IPS-NIHi7 (cell line): ENCODE measurements at regions not wholly inside any gene's neighbourhood (a gene's known extent, or its start where the extent isn't known, plus 50 kb on each side); places are given as distances from the start of the nearest gene placed in this dataset.
A peak's percentile ranks its signal among the peaks of the same experiment; 100 is the strongest.
"Not testable (repeated sequence)": the region's sequence is repeated elsewhere in the genome, so short reads cannot be mapped to it uniquely, and the experiment has no call there.

Source experiments
- DNase-seq: peaks from one replicate; pipeline ENCODE4 v3.0.0; 2012; ENCODE audit warnings: mixed read lengths; ENCODE audit errors: extremely low spot score

DNA sequence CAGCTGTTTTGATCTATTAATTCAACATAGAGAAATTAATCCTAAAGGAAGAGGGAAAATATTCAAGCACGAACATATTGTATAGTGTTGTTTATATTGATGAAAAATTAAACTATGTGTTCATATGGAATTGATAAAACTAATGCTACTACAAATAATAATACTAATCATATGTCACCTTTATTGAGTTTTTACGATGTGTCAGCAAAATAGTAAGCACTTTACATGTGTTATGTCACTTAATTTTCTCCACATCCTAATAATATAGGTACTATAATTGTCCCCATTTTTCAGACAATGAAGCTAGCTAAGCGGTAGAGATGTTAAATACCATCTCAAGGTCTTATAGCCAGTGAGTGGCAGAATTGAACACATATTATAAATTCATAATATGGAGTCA, 2008.5 kb upstream of the WWC1 start:
- no peak for DNase-seq

DNA sequence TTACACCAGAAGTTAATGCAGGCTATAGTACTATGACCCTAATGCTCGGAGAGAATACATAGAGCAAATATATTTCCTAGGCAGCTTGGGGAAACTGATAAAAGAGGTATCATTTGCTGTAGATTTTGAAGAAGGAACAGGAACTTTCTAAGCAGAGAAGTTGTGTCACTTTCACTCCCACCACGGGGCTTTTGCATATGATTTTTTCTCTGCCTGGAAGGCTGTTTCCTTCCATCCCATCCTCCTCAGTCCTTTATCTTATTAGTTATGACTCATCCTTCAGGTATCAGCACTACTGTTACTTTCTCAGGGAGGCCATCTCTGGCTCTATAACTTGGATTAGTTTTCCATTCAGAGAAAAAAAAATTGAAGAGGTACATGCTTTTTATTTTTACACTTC, 2006.1 kb upstream of the WWC1 start:
- DNase-seq: peak; percentile 18

DNA sequence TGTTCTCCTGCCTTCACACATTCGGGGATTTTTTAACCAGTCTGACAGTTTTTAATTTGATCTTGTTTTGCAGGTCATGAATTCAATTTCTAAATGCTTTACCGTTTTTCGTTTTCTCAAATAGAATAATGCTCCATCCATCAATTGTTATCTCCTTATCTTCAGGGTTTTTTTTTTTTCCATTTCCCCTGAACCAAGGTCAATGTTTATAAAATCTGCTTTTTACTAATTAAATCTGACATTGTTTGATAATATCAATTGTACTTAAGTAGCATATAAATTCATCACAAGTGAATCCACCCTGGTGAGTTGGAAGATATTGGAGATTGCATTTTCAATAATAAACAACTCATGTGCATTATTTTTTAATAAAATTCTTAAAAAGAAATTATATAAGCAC, 2004.6 kb upstream of the WWC1 start:
- no peak for DNase-seq

DNA sequence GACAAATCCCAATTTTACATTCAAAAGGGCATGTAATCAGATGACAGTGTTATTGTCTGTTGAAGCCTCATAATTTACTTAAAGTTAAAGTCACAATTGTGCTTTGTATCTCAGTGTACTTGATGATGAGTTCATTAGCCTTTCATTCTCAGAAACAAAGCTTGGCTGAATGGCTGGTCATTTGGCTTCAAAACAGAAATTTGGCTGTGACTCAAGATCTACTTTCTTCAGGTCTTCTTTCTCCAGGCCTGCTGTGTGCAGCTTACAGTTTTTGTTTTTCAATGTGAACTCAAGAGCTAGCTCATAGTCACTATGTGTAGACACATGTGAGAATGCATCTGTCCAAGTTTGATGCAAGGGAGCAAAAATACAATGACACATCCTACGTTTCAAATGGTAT, 2003.6 kb upstream of the WWC1 start:
- DNase-seq: no peak

DNA sequence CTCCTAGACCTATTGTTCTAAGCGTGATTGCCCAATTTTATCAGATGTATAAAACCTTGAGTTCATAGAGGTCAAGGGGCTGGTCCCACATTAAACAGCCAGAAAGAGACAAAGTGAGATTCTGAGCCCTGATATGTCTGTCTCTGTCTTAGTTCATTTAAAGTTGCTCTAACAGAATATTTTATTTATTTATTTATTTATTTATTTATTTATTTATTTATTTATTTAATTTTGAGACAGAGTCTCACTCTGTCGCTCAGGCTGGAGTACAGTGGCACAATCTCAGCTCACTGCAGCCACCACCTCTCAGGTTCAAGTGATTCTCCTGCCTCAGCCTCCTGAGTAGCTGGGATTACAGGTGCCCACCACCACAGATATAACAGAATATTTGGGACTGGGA, 1999.6 kb upstream of the WWC1 start:
- not testable (repeated sequence) for DNase-seq

DNA sequence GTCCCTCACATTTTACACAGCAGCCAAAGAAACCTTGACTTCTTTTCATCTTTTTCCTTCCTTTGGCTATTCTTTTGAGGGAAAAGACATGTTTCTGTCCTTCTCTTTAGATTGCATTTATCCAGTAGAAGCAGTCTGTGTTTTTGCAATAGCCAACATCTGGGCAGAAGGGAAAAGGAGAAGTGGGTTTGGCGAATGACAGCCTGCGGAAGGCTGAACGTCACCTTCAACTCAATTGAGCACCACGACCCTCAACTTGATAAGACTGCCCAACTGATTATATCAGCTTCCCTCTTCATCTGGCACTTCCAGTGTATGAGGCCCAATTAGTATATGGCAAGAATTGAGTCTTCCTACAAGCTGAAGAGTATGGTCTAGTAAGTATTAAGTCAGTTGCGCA, 1997.6 kb upstream of the WWC1 start:
- no peak for DNase-seq

DNA sequence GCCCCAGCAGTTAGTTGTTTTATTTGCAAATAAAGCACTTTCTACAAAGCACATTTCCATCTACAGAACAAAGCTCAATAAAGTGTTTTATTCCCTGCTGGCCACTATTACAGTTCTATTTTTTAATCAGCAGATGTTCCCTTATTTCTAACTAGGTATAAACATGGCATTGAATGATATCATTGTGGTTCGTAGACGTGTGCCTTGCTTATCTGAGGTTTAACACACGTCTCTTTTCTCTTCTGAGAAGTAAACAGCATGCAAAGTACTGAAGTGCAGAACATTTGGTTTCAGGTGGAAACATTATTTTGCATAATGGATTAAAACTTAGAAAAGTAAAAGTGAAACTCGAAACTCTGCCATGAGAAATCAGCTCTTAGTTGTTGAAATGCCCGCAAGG, 1989.3 kb upstream of the WWC1 start:
- no peak for DNase-seq

DNA sequence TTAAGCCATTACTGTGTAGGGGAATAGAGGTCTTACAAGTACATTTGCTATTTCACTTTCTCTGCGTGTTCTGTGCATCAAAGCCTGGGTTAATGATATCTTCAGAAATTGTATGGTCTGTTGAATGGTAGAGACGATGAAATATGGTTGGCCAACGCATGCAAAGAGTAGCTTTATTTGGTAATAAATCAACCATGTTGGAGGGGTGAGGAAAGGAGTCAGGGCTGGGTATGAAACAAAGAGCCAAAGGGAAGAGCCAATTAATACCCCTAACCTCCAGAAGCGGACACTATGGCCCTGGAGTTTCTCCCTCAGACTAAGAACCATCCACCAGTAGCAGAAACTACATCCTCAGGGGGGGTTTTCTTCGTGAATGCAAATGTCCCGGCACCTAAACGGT, 1974.0 kb upstream of the WWC1 start:
- no peak for DNase-seq

DNA sequence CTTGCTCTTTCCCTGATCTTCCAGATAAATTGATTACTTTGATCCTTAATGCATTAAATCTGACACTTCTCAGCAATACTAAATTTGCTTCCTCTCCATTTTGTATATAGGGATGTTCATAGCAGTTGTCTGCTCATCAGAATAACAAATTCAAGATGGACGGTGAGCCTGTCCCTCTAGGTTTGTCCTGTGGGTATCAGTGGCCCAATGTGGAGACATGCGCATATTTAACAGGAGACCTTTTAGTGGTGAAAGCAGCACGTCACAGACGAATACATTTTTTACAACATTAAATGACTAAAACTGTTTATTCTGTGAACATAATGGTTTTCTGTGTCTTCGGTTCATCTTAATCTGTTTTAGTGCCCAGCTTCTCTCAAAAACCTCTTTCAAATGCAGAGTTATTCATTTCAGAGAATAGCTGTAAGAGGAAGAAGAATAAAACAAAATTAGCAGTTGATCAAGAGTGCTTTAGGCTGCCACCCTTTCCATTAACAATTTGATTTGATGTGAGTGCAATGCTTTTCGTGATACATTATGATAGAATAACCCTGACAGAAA, 1970.4 kb upstream of the WWC1 start:
- no peak for DNase-seq

DNA sequence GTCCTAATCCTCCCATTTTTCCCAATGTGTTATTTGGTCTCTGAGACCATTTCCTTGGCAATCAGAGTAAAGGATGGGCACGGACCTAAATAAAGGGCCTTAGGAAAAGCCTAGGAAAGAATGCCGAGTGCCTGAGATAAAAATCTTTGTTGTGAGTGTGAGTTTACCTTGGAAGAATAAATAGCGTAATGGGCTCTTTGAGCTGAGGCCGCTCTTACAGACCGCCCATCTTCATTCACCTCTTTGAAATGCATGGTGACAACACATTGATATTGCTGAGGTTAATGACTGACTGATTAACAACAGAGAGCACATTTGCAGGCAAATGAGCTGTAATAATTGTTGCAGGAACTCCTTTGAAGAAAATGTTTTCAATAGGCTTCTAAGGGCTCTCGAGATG, 1967.1 kb upstream of the WWC1 start:
- DNase-seq: peak; percentile 21

DNA sequence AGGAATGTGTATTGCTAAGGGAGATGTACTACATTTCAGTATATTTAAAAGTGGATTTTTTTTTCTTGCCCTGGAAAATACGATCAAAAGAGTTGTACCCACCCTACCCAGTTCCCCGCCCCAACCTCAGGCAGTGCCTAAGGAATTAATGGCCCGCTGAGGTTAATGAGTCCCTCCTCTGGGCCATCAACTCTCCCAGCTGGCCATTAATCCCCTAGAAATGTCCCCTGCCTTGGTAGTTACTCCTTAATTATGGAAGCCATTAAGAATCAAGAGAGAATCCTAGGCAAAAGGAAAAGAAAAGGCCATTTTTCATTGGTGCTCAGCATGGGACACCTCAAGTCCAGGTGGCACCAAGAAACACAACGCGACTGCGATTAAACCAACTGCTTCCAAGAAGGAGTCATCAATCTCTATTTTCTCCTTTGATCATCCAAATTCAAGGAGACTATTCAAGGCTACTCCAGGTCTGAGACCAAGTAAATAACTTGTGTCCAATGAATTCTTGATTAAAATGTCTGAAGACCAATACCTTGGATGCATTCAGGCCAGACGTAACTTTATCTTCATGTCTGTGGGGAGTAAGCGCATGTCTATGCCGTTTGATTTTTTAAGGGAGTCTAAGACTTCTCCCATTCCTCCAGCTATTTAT, 1962.2 kb upstream of the WWC1 start:
- no peak for DNase-seq

DNA sequence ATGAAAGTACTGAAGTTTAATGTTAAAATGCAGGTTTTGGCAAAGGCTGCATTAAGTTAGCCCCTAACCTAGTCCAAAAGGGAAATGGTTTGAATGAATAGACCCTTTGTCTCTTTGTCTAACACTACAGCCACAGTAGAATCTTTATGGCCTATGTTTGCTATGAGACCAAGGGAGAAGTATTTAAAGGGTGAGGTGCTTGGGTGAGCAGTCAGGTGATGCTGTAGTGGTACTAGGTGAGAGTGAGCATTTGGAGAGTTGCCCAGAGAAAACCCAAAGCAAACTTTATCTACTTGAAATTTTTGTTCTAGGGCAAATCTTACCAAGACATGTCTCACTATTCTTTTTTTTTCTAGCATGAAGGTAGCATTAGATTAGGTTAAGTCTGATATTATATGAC, 1961.4 kb upstream of the WWC1 start:
- DNase-seq: no peak

DNA sequence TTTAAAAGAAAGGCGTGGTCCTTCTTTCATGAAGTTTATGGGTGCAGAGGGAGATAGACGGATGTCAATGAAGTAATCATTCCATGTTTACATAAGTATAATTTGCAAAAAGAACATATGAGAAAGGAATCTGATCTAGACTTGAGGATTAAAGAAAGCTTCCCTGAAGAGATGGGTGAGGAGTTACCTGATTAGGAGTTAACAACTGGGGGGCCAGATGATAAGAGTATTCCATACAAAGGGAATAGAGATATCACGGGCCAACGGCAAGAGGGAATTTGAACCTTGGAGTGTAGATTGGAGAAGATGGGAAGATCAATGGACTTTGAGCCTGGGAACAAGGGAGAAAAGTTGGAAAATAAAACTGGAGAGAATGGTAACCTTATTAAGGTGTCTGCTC, 1959.9 kb upstream of the WWC1 start:
- no peak for DNase-seq

DNA sequence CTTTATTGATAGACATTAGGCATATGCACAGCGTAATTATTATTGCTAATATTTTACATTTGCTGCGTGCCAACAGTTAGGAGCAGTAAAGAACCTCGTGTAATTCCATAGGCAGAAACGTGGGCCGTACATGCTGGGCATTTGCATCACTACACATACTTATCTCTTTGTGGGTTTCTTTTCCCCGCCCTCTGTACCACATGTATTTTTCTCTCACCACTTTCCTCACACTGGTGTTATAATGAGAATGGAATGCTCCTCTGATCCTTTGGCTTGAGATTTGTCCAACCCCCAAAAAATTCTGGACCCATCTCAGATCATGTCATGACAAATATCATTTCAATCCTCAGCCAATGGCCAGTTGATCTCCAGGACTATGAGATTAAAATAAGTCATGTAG, 1952.6 kb upstream of the WWC1 start:
- DNase-seq: no peak

DNA sequence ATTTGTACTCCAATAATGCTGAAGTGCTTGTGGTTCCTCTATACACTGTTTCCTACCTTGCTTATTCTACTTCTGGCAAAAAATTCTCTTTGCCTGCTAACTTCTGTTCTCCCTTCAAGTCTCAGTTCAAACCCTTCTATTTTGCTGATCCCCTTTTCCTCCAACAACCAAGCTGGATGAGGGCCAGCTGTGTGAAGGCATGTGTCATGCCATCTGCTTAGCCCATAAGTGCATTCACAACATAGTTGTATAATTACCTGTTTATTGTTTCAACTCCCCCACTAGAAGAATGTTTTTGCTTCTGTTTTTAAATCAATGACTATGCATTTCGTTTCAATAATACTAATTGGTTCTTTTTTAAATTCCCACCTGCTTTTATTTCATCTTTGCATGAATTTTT, 1951.4 kb upstream of the WWC1 start:
- DNase-seq: no peak

DNA sequence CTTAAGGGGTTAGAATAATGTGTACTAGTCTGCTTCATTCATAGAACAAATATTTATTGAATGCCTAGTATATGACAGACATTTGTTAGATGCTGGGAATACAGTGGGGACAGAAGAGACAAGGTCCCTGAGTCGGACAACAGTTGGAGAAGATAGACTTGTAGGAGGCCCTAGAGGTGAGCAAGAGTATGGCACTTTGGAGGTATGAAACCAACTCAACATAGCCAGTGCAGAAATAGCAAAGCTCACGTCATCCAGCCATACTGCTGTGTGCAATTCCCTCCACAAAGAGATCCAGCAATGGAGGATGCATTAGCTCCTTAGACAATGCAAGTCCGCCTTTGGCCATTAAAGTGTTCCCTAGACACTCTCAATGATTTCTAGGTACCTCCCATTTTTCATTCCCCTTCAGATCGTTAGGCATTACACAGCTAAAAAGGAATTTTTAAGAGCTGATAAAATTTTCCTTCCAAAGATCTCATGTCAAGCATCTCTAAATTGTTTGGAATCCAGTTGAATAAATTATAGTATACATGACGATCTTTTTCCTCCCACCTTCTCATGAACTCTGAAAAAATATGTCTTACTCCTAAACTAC, 1949.6 kb upstream of the WWC1 start:
- DNase-seq: peak; percentile 16

DNA sequence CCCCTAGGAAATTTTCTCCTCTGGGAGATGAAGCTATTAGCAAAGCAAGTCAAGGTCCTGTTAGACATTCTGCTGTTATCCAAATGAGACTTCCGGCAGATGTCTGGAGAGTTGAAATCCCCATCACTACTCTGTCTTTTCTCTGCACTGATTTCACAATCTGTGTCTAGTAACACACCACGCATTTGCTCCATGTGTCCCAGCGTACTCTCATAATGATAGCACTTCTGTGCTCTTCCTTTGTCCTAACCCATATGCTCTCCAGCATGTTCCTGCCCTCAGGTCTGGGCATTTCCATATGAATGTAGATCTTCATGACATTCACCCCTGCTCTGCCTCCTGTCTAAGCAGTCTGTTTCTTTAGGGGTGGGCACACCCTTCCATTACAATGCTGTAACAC, 1949.0 kb upstream of the WWC1 start:
- no peak for DNase-seq

DNA sequence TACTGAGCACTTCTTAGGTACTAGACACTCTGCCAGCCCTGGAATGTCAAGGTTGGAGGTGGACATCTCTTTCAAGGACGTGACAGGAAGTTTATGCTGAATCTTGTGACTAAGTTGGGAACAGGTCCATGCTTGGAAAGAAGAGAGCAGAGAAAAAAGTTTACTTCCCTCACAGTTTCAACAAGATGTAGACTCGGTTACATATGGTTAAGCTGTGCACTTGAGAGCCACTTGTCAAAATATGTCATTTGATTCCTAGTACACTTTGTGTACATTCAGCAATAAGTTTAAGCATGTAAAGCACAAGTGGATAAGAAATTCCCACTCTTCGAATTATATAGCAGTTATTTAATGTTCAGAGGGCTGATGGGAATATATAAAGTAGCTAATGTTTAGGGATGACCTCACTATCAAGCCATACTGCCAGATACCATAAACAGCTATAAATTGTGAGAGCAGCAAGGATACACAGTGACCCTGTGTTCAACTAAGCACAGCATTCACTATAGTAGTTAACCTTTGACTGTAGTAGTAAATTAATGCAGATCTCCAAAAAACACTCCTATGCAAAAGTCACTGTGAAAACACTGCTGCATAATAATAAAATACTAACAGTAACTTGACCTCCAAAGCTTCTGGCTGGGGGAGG, 1944.6 kb upstream of the WWC1 start:
- DNase-seq: no peak

DNA sequence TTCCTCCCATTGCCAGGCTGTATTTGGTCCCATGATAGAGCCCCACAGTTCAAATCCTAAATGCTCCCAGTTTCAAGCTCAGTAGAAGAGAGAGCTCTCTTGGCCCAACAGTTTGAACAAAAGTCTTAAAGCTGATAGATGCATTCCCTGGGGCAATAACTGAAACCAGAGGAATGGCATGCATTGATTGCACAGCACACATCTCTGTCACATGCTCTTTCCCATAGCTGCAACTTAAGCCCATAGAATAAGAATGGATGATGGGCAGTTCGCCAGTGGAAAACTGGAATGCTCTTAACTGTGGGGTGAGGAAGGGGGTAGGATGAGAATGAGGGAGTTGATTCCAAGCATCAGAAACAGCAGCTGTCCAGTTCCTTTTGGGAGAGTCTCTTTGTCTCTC, 1942.4 kb upstream of the WWC1 start:
- no peak for DNase-seq

DNA sequence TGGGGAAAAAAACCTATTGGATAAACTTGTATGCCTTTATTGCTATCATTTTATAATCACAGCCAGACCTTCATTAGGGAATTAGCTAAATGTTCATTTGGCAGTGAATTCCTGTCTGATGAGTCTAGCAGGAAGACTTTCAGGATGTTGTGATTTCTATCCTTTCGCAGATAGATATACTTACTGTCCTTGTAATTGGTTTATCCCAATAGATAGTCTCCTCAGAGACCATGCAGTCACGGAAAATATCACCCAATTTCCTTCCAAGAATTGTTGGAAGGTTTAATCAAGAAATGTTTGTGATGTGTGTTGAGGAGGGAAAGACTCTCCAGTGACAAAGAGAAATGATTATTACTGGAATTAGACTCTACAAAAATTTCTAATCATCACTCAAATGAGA, 1937.9 kb upstream of the WWC1 start:
- no peak for DNase-seq

DNA sequence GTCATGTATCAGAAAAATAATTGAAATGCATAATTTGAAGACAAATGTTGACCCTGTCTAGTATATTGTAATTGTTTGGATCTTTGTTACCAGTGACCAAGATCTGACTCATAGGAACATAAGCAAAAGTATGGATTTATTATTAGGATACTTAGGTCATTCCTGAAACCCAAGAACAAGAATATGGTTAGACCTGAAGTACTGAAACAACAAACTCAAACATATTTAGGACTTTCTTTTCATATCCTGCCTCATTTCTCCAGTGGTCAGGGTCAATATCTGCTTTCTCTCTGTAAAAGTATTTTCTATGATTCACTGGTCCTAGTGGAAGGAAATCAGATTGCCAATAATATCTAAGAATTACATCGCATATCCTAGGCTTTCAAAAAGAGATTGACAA, 1937.1 kb upstream of the WWC1 start:
- no peak for DNase-seq

DNA sequence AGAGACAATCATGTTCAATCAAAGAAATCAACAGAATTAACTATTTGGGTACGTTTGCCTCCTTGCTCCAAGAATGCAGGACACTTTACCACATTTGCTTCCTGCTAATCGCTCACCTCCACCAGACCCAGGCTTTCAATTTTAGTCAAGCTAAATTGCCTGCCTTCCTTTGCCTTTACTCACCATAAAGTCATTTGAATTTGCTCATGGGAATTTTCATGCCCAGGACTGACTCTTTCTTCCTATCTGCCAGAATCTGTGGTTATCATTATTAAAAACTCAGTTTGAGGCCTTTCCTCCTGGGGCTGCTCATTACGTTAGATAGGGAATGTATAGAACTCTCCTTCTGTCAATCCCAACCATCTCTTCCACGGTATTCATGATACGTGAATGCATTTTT, 1935.3 kb upstream of the WWC1 start:
- DNase-seq: no peak

DNA sequence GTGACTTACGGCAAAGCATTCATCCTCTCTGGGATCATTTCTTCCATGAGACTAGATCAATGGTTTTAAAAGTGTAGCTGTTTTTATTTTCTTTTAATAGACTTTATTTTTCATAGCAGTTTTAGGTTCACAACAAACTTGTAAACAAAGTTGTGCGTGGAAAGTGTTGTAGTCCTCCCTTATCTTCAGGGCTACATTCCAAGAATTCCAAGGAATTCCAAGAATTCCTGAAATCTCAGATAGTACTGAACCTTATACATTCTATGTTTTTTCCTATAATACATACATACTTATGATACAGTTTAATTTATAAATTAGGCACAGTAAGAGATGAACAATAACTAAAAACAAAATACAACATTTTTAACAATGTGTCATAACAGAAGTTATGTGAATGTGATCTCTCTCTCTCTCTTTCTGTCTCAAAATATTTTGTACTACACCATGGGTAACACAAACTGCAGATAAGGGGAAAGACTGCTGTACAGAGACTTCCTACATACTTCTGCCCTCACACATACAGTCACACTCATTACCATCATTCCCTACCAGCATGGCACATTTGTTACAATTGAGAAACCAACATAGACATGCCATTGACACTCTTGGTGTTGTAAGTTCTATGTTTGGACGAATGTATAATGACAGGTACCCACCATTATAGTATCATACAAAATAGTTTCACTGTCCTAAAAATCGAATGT, 1933.2 kb upstream of the WWC1 start:
- no peak for DNase-seq
